Retinal pigment epithelial cell (primary cell): ENCODE measurements at regions not wholly inside any gene's neighbourhood (a gene's known extent, or its start where the extent isn't known, plus 50 kb on each side); places are given as distances from the start of the nearest gene placed in this dataset.

Source experiments
- DNase-seq: peaks from one replicate; pipeline ENCODE4 v3.0.0-alpha.2; 2010; ENCODE audit warnings: low read depth
- H3K4me3 ChIP-seq: 2 replicates; pipeline ENCODE4 v1.5.1; 2011; ENCODE audit warnings: mild to moderate bottlenecking, low read length, control low read depth, moderate library complexity
- CTCF ChIP-seq: conservative IDR thresholded peaks from 2 replicates; pipeline ENCODE4 v1.5.1; 2011; ENCODE audit warnings: low read depth, low read length, control low read depth, inconsistent platforms

GRCh38 chr5:134463991-134464760 lies 52.5 kb upstream of the CDKN2AIPNL start:
- DNase-seq = no peak
- no peak overlapping the region for H3K4me3 ChIP-seq
- TF ChIP-seq CTCF = no peak

GRCh38 chr5:134463176-134463720 lies 51.6 kb upstream of the CDKN2AIPNL start:
- DNase-seq = no peak
- TF ChIP-seq CTCF = no peak
- H3K4me3 ChIP-seq = no peak overlapping the region

- no peak for DNase-seq
- no peak overlapping the region for H3K4me3 ChIP-seq
- no peak for TF ChIP-seq CTCF
Measured at GRCh38 chr5:134462761-134463160, 51.1 kb upstream of the CDKN2AIPNL start.

GRCh38 chr5:134462047-134462575 lies 50.4 kb upstream of the CDKN2AIPNL start:
- no peak for DNase-seq
- H3K4me3 ChIP-seq = no peak overlapping the region
- no peak for TF ChIP-seq CTCF
